ENCODE measurements at regions not wholly inside any gene's neighbourhood (a gene's known extent, or its start where the extent isn't known, plus 50 kb on each side); places are given as distances from the start of the nearest gene placed in this dataset.
A peak's percentile ranks its signal among the peaks of the same experiment; 100 is the strongest.
"Not testable (repeated sequence)": the region's sequence is repeated elsewhere in the genome, so short reads cannot be mapped to it uniquely, and the experiment has no call there.

GRCh38 chr6:81886157-81886556 is 133.7 kb upstream of the TENT5A start:
- no peak overlapping the region for H3K4me3 ChIP-seq (replicated peaks; ENCODE audit: low read depth, low read length)
- no peak for TF ChIP-seq CTCF (IDR thresholded peaks at IDR 0.05; ENCODE audit: low read depth, low read length, missing control alignments)

GRCh38 chr6:81881660-81882059 is 129.2 kb upstream of the TENT5A start:
- TF ChIP-seq CTCF (IDR thresholded peaks at IDR 0.05; ENCODE audit: low read depth, low read length, missing control alignments) = no peak
- DNase-seq (ENCODE audit: extremely low read depth, low read depth) = no peak
- no peak overlapping the region for H3K4me3 ChIP-seq (replicated peaks; ENCODE audit: low read depth, low read length)

More at GRCh38 chr6:81886157-81886556, 133.7 kb upstream of the TENT5A start:
- DNase-seq (ENCODE audit: extremely low read depth, low read depth) = no peak

GRCh38 chr6:81878479-81878878 is 126.0 kb upstream of the TENT5A start:
- TF ChIP-seq CTCF (IDR thresholded peaks at IDR 0.05; ENCODE audit: low read depth, low read length, missing control alignments) = no peak
- DNase-seq (ENCODE audit: extremely low read depth, low read depth) = no peak
- no peak overlapping the region for H3K4me3 ChIP-seq (replicated peaks; ENCODE audit: low read depth, low read length)

- H3K4me3 ChIP-seq (replicated peaks; ENCODE audit: low read depth, low read length) = no peak overlapping the region
- no peak for TF ChIP-seq CTCF (IDR thresholded peaks at IDR 0.05; ENCODE audit: low read depth, low read length, missing control alignments)
- DNase-seq (ENCODE audit: extremely low read depth, low read depth) = no peak
Observed at GRCh38 chr6:81876971-81877370, 124.5 kb upstream of the TENT5A start.

GRCh38 chr6:81875782-81876293 is 123.4 kb upstream of the TENT5A start:
- DNase-seq (ENCODE audit: extremely low read depth, low read depth) = no peak
- no peak for TF ChIP-seq CTCF (IDR thresholded peaks at IDR 0.05; ENCODE audit: low read depth, low read length, missing control alignments)
- H3K4me3 ChIP-seq (replicated peaks; ENCODE audit: low read depth, low read length) = no peak overlapping the region

GRCh38 chr6:81869749-81870508 is 117.4 kb upstream of the TENT5A start:
- not testable (repeated sequence) for H3K4me3 ChIP-seq (replicated peaks; ENCODE audit: low read depth, low read length); DNase-seq (ENCODE audit: extremely low read depth, low read depth)

- DNase-seq (ENCODE audit: extremely low read depth, low read depth) = peak; percentile 27
- TF ChIP-seq CTCF (IDR thresholded peaks at IDR 0.05; ENCODE audit: low read depth, low read length, missing control alignments) = no peak
- H3K4me3 ChIP-seq (replicated peaks; ENCODE audit: low read depth, low read length) = no peak overlapping the region
Observed at GRCh38 chr6:81865712-81866111, 113.2 kb upstream of the TENT5A start.
